ENCODE measurements at regions not wholly inside any gene's neighbourhood (a gene's known extent, or its start where the extent isn't known, plus 50 kb on each side); places are given as distances from the start of the nearest gene placed in this dataset.

DNA sequence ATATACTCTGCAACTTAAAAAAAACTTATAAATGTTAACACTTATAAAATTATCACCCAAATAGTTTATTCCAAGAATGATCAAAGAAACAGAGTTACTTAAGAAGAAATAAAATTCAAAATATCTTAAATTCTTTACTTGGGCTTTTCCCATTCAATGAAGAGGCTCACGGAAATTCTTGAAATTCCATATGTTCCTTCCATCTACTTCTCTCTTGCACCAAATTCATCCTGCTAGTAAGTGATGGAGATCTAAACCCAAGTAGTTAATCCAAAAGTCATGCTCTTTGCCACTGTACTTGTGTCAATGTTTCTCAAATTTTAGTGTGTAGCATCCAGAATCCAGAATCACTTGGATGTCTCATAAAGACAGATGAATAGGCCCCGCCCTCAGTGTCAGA is 465.9 kb downstream of the TXNL1 start:
- CTCF ChIA-PET: no interaction called here
- Mint-ChIP-seq H3K9me3 (ENCODE audit: low read depth) (no peaks in the 10 kb centered on the region), H3K27me3 (no peaks in the 10 kb centered on the region), H3K36me3 (no peaks in the 10 kb centered on the region), H3K27ac (no peak overlapping the region), H3K4me3 (no peak overlapping the region), H3K4me1 (no peaks in the 10 kb centered on the region)
- ATAC-seq (no peak), DNase-seq (no peak)

DNA sequence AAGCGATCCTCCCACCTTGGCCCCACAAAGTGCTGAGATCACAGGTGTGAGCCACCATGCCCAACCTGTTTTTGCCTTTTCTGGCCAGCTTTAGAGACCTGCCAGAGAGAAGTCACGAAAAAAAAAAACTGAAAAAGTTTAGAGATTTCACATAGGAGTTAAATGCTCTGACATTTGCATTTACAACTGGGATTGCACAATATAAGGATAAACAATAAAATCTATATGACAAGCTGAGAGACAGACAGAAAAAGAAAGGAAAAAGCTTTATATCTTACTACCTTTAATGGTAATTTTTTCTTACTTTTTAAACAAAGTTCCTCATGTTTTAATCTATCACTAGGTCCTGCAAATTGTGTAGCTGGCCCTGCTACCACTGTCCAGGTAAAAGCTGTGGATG is 466.5 kb downstream of the TXNL1 start:
- ATAC-seq (no peak), DNase-seq (no peak)
- no peak overlapping the region for H3K27ac Mint-ChIP-seq
- no peaks in the 10 kb centered on the region for H3K4me1 Mint-ChIP-seq
- no peaks in the 10 kb centered on the region for H3K36me3 Mint-ChIP-seq
- CTCF ChIA-PET: no interaction called here
- no peak overlapping the region for H3K4me3 Mint-ChIP-seq
- no peaks in the 10 kb centered on the region for H3K9me3 Mint-ChIP-seq (ENCODE audit: low read depth)
- H3K27me3 Mint-ChIP-seq: no peaks in the 10 kb centered on the region

DNA sequence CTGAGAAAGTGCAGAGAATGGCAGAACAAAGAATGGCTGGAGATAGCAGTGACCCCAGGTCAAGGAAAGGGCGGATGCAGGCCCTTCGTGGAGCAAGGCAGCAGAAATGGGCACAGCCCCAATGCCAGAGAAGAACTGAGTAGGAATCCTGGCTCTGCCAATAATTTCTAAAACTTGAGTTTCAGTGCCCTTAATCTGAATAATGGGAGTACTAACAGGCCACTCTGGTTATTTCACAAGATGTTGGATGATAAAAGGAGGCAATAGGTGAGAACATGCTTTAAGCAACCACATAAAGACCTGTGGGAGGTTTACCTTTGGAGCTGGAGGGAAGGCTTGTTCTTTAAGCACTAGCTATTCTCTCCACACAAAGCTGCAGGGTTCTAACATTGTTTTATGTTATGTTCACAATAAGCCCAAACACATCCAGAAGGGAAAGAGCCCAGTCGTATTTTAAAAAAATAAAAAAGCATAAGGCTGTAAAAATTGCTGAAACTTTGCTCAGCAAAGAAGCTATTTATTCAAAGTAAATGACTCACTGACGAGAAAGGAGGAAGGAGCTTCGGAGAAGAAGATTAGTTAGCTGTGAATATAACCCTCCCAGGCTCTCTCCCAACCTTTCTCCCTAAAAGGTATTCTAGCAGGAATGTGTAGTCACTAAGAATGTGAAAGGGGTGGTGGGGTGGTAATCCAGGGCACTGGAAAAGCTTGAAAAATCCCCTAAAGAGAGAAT is 470.2 kb downstream of the TXNL1 start:
- no peak overlapping the region for H3K4me3 Mint-ChIP-seq
- no peaks in the 10 kb centered on the region for H3K36me3 Mint-ChIP-seq
- ATAC-seq: no peak
- CTCF ChIA-PET: no interaction called here
- no peaks in the 10 kb centered on the region for H3K9me3 Mint-ChIP-seq (ENCODE audit: low read depth)
- H3K27me3 Mint-ChIP-seq: no peaks in the 10 kb centered on the region
- H3K27ac Mint-ChIP-seq: no peak overlapping the region
- H3K4me1 Mint-ChIP-seq: no peaks in the 10 kb centered on the region
- no peak for DNase-seq

DNA sequence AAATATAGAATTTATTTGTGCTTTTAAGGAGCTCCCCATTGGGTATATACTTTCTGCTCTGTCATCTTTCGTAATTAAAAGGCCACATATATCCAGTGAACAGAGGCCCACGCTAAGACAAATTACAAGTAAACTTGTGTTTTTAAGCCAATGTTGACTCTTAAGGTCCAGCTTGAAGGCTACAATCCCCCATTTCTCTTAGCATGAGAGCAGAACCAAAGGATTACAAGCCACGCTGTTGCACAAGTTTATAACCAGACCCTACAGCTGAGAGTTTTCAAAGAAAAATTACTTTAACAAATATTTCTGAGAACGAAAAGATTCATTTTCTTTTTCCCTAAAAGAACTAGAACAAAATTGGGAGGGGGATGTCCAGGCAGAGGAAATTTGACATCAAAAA is 471.0 kb downstream of the TXNL1 start:
- H3K9me3 Mint-ChIP-seq (ENCODE audit: low read depth): no peaks in the 10 kb centered on the region
- no peak overlapping the region for H3K27ac Mint-ChIP-seq
- H3K4me3 Mint-ChIP-seq: no peak overlapping the region
- DNase-seq (no peak), ATAC-seq (no peak)
- no peaks in the 10 kb centered on the region for H3K27me3 Mint-ChIP-seq
- no peaks in the 10 kb centered on the region for H3K4me1 Mint-ChIP-seq
- CTCF ChIA-PET: no interaction called here
- no peaks in the 10 kb centered on the region for H3K36me3 Mint-ChIP-seq

DNA sequence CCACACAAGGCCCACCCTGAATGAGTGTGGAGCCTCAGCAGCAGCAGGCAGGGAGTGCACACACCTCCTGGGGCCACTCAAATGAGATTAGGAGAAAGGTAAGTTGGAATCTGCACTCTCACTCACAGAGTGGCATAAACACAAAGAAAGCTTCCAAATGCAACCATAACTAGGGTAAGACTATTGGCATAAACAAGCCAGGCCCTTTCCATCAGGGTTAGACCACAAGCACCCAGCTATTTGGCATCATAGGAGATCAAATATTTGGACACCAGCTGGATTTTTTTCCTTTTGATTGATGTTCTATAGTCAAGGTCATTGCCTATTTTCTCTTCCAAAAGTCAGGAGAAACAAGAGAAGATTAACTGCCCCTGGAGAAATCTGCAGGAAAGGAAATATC is 471.5 kb downstream of the TXNL1 start:
- DNase-seq (no peak), ATAC-seq (no peak)
- Mint-ChIP-seq H3K27ac (no peak overlapping the region), H3K36me3 (no peaks in the 10 kb centered on the region), H3K9me3 (ENCODE audit: low read depth) (no peaks in the 10 kb centered on the region), H3K4me1 (no peaks in the 10 kb centered on the region), H3K4me3 (no peak overlapping the region), H3K27me3 (no peaks in the 10 kb centered on the region)
- CTCF ChIA-PET: no interaction called here

DNA sequence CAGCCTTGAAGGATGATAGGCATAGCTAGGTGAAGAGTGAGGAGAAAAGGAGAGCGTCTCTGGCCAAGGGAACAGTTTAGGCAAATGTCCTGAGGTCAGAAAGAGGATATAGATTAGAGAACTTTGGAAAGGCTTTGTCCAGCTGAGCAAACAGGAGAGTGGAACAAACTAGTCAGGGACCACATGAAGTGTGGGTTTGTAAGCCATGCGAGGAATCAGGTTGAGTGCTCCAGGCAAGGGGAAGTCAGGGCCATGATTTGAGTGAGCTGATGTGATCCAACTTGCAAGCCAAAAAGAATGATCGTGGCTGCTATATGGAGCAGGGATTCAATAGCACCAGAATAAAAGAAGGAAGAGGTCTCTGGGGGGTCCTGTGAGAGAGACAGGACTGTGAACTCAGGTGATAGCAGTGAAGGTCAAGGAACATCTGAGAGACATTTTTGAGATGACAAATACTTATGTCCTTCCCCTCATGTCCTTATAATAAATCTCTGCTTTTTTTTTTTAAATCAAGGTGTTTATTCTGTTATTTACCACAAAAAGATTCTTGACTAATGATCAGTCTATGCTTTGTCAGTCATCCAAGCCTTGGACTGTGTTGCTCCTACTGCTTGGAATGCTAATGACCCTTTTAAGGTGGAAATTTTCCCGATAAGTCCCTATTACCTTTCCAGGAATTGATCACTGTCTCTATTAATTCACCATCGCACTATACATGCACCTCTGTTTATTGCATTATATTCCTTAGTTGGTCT is 472.6 kb downstream of the TXNL1 start:
- H3K27ac Mint-ChIP-seq: no peak overlapping the region
- ATAC-seq (no peak), DNase-seq (no peak)
- H3K4me3 Mint-ChIP-seq: no peak overlapping the region
- H3K27me3 Mint-ChIP-seq: no peaks in the 10 kb centered on the region
- CTCF ChIA-PET: no interaction called here
- H3K9me3 Mint-ChIP-seq (ENCODE audit: low read depth): no peaks in the 10 kb centered on the region
- H3K36me3 Mint-ChIP-seq: no peaks in the 10 kb centered on the region
- no peaks in the 10 kb centered on the region for H3K4me1 Mint-ChIP-seq

DNA sequence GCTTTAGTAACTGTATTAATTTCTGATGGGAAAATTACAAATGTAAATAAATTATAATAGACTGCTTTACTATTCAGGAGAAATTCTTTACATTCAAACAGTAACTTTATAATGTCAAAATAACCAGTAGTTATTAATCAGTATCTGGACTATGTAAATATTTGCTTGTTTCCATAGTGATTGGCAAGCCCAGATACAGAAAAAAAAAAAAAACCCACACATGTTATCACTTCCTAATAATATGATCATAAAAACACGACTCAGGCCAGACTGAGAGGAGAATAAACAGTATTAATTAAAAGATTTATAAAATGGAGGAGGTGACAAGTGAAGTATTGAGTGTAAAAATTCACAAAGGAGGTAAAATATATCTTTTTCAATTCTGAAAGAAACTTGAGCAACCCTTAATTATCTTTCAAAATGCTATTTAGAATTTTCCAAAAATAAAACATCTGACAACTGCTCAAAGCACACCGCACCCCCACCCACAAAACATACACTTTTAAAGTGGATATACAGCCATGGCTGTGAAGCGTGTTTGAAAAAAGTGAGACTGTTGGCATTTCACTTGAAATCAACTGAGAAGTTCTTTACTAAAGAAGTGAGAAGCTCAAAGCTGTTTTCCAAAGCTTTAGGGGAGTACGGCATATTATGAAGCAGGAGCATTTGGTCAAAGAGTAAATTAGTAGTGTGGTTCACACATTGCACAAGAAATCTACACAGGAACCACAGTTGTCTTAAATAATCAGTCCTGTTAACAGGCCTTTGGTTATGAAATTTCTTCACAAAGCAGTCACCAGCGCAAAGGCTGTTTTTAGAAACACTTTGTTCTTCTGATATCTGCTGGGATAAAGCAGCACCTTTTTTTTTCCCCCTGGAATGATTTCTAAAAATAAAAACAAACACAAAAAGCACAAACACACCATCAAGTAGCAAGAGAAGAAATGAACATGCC is 475.8 kb downstream of the TXNL1 start:
- Mint-ChIP-seq H3K27ac (no peak overlapping the region), H3K4me1 (no peaks in the 10 kb centered on the region), H3K4me3 (no peak overlapping the region), H3K27me3 (no peaks in the 10 kb centered on the region), H3K9me3 (ENCODE audit: low read depth) (no peaks in the 10 kb centered on the region), H3K36me3 (no peaks in the 10 kb centered on the region)
- no peak for DNase-seq
- CTCF ChIA-PET: no interaction called here
- ATAC-seq: no peak

DNA sequence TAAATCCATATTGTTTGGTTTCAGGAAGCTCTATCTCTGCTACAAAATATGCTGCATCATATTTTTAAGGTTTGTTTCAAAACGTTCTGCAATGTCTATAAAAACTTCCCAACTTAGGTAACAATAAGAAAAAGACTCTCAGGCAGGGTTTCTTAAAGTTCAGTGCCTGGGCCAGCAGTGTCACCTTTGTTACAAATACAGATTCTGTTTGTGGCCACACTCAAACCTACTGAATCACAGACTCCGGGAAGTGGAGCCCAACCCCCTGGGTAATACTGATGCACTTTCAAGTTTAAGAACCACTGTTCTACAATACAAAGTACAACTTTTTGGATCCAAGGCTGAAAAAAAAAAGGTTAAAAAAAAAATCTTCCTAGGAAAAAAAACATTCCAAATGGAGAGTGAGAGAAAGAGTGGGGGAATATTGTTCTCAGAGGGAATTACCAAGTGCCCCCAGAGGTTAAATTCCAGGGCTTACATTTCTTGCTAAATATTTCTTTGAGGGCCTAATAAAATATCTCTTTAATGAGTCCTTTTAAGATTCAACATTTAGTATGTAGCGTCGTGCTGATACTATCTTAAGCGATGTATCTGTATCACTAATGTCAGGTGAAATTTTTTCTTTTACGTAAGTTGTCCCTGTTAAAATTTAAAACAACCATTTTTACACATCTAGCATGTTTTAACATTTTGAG is 476.7 kb downstream of the TXNL1 start:
- H3K9me3 Mint-ChIP-seq (ENCODE audit: low read depth): no peaks in the 10 kb centered on the region
- no peaks in the 10 kb centered on the region for H3K4me1 Mint-ChIP-seq
- H3K27me3 Mint-ChIP-seq: no peaks in the 10 kb centered on the region
- ATAC-seq: no peak
- H3K36me3 Mint-ChIP-seq: no peaks in the 10 kb centered on the region
- no peak overlapping the region for H3K4me3 Mint-ChIP-seq
- H3K27ac Mint-ChIP-seq: no peak overlapping the region
- CTCF ChIA-PET: no interaction called here
- no peak for DNase-seq

DNA sequence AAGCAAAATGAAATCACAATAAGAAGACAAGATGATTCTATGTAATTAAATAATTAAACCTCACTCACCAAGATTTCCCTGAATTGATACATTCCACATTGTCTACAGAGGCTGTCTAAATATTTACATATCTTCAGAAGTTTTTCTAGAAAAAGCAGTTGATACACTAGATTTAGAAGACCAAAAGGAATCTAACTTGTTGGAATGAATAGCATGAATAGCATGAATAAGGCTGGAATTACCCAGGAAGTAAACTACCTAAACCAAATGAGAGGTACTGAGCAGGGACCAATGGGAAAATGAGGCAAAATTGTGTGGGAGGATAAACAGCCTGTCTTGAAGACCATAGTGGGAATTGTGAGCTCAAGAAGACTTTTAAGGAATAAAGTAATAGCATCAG is 479.7 kb downstream of the TXNL1 start:
- H3K9me3 Mint-ChIP-seq (ENCODE audit: low read depth): no peaks in the 10 kb centered on the region
- H3K27me3 Mint-ChIP-seq: no peaks in the 10 kb centered on the region
- CTCF ChIA-PET: no interaction called here
- DNase-seq (no peak), ATAC-seq (no peak)
- no peak overlapping the region for H3K4me3 Mint-ChIP-seq
- H3K36me3 Mint-ChIP-seq: no peaks in the 10 kb centered on the region
- no peaks in the 10 kb centered on the region for H3K4me1 Mint-ChIP-seq
- no peak overlapping the region for H3K27ac Mint-ChIP-seq

DNA sequence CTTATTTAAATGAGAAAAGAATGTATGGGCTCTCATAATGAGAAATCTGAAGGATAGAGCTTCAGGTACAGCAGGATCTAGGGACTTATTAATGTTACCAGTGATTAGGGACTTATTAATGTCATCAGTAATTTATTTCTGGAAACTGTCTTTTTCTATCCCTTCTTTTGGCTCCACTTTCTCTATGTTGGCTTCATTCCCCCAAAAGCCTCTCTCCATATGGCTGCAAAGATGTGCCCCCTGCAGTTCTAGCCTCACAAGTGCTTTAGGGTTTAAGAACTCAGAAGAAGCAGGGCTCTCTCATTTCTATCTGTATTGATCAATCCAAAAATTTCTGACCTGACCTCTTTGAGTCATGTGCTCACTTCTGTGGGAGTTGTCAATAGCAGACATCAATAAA is 480.9 kb downstream of the TXNL1 start:
- Mint-ChIP-seq H3K9me3 (ENCODE audit: low read depth) (peaks cover under 1% of the 10 kb centered on the region), H3K4me3 (no peak overlapping the region), H3K27me3 (no peaks in the 10 kb centered on the region), H3K36me3 (no peaks in the 10 kb centered on the region), H3K4me1 (no peaks in the 10 kb centered on the region), H3K27ac (no peak overlapping the region)
- CTCF ChIA-PET: no interaction called here
- DNase-seq (no peak), ATAC-seq (no peak)

DNA sequence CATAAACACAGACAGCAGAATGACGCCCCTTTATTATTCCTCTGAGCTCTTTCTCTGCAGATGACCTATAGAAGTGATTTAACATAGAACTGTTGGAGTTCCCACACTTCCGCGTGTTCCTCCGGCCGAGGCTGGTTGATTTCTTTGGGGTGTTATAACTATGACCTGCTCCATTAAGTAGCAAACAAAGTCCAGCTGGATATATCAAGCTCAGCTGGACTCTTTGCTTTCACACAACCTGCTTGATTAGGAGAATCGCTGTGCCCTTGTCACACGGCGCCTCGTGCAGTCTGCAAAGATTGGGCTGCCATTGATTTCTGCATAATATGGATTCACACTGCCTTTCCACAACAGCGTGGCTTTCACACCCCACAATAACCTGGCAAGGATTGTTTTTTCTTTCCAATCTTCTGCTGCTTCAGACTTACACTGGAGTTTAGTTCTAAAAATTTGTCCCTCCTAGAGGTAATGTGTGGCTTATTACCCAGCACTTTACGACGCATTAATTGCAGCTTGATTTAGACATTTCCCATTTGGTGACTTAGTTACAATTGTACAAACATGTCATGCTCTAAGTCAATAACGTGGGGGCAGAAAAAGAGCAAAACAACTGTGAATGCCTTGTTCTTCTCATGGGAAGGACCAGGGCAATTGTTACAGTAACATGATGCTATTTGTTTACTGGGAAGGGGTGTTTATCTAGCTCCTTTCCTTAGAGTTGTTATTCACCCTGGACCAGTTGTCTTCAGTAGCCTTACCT is 485.7 kb downstream of the TXNL1 start:
- Mint-ChIP-seq H3K36me3 (no peaks in the 10 kb centered on the region), H3K4me3 (no peak overlapping the region), H3K27ac (no peak overlapping the region), H3K4me1 (no peaks in the 10 kb centered on the region), H3K9me3 (ENCODE audit: low read depth) (peaks cover 2% of the 10 kb centered on the region), H3K27me3 (no peaks in the 10 kb centered on the region)
- no peak for DNase-seq
- no peak for ATAC-seq
- CTCF ChIA-PET: no interaction called here

DNA sequence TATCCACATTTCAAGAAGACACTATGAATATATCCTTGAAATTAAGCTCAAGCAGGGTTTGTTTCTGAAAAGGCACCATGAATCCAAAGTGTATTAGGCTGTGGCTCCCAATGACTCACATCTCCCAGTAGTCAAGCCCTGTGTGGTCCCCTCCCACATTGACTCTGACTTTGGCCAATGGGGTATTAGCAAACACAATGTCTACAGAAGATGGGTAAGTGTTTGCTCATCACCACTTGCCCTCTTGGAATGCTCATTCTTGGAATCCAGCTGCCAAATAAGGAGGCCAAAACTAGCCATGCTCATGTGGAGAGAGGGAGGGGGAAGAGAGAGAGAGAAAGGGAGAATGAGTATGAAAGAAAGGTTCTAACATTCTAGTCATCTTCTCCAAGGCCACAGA is 490.0 kb downstream of the TXNL1 start:
- Mint-ChIP-seq H3K27me3 (no peaks in the 10 kb centered on the region), H3K4me3 (no peak overlapping the region), H3K36me3 (no peaks in the 10 kb centered on the region), H3K4me1 (no peaks in the 10 kb centered on the region), H3K27ac (no peak overlapping the region), H3K9me3 (ENCODE audit: low read depth) (peaks cover 11% of the 10 kb centered on the region)
- CTCF ChIA-PET: interaction anchor here (0.7 kb wide), 1 partner anchor 32 kb away, joined by 3 read pairs; no protein-coding TSS in a partner anchor
- ATAC-seq (no peak), DNase-seq (no peak)

DNA sequence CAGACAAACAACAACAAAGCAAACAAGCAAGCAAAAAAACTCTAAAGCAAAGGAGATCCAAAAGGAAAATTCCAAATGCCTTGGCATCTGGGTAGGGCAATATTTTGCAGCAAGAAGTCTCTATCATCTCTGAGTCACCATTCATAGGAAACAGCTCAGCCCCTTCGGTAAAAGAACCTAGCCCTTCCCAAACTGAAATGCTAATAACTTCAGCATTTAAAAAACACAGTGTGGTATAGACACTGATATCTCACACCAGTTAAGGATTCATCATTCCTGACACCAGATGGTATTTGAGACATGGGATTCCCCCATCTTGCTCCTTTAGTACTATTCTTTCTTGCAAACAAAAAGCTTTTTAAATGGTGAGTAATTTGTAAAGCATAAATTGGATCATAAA is 491.8 kb downstream of the TXNL1 start:
- ATAC-seq (no peak), DNase-seq (no peak)
- peaks cover 12% of the 10 kb centered on the region for H3K9me3 Mint-ChIP-seq (ENCODE audit: low read depth)
- CTCF ChIA-PET: interaction anchor here (0.6 kb wide), 1 partner anchor 951 kb away, joined by 3 read pairs; no protein-coding TSS in a partner anchor
- H3K4me1 Mint-ChIP-seq: no peaks in the 10 kb centered on the region
- H3K27ac Mint-ChIP-seq: no peak overlapping the region
- H3K36me3 Mint-ChIP-seq: no peaks in the 10 kb centered on the region
- H3K27me3 Mint-ChIP-seq: no peaks in the 10 kb centered on the region
- H3K4me3 Mint-ChIP-seq: no peak overlapping the region
